Right atrium auricular region (tissue), 2 donors: ENCODE measurements at regions not wholly inside any gene's neighbourhood (a gene's known extent, or its start where the extent isn't known, plus 50 kb on each side); places are given as distances from the start of the nearest gene placed in this dataset.

Source experiments
- DNase-seq: peaks from one replicate; pipeline ENCODE4 v3.0.0-alpha.2; 2019; ENCODE audit warnings: low spot score
- H3K27ac ChIP-seq, 2 donors: fragments of 200-600 bp; sonication (generic); 1 replicate in 1 of 2; 2 replicates in 1 of 2; pipeline ENCODE4 v1.5.1; 2016 to 2019
- H3K27me3 ChIP-seq, 2 donors: fragments of 200-600 bp; sonication (generic); one replicate each; pipeline versions ENCODE4 v1.5.1 to v1.6.0; 2017 to 2019
- H3K36me3 ChIP-seq: fragments of 200-600 bp; sonication (generic); one replicate; pipeline ENCODE4 v1.5.1; 2016
- H3K4me1 ChIP-seq, 2 donors: fragments of 200-600 bp; sonication (generic); one replicate each; pipeline versions ENCODE4 v1.5.1 to v1.6.0; 2017 to 2019
- H3K4me3 ChIP-seq, 2 donors: fragments of 200-600 bp; sonication (generic); 1 replicate in 1 of 2; 2 replicates in 1 of 2; pipeline ENCODE4 v1.5.1; 2017 to 2019; ENCODE audit warnings: mild to moderate bottlenecking in 1 of 2, moderate library complexity in 1 of 2
- H3K9me3 ChIP-seq, 2 donors: fragments of 200-600 bp; sonication (generic); one replicate each; pipeline ENCODE4 v1.5.1; 2019
- TF ChIP-seq, protein P1 (sequence below), 2 donors: fragments of 200-600 bp; sonication (generic); IDR thresholded peaks; one replicate each; pipeline ENCODE4 v1.5.1; 2019; ENCODE audit warnings: antibody characterized with exemption in 2 of 2

- Histone ChIP-seq H3K4me1 (no peaks in the 10 kb centered on the region), H3K9me3 (no peaks in the 10 kb centered on the region), H3K27me3 (no peaks in the 10 kb centered on the region), H3K4me3 (no peak overlapping the region), H3K27ac (no peak overlapping the region), H3K36me3 (no peaks in the 10 kb centered on the region)
- TF ChIP-seq, protein P1, sequence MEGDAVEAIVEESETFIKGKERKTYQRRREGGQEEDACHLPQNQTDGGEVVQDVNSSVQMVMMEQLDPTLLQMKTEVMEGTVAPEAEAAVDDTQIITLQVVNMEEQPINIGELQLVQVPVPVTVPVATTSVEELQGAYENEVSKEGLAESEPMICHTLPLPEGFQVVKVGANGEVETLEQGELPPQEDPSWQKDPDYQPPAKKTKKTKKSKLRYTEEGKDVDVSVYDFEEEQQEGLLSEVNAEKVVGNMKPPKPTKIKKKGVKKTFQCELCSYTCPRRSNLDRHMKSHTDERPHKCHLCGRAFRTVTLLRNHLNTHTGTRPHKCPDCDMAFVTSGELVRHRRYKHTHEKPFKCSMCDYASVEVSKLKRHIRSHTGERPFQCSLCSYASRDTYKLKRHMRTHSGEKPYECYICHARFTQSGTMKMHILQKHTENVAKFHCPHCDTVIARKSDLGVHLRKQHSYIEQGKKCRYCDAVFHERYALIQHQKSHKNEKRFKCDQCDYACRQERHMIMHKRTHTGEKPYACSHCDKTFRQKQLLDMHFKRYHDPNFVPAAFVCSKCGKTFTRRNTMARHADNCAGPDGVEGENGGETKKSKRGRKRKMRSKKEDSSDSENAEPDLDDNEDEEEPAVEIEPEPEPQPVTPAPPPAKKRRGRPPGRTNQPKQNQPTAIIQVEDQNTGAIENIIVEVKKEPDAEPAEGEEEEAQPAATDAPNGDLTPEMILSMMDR (IDR thresholded peaks at IDR 0.05), result no peak
- no peak for DNase-seq
Observed at GRCh38 chr9:104326912-104327311, 177.2 kb upstream of the OR13F1 start.

GRCh38 chr9:104329245-104329644 lies 174.8 kb upstream of the OR13F1 start:
- H3K36me3 ChIP-seq, result no peaks in the 10 kb centered on the region
- no peak overlapping the region for H3K4me3 ChIP-seq
- no peaks in the 10 kb centered on the region for H3K9me3 ChIP-seq
- no peaks in the 10 kb centered on the region for H3K4me1 ChIP-seq
- no peak for DNase-seq
- no peak overlapping the region for H3K27ac ChIP-seq
- TF ChIP-seq, protein P1 (IDR thresholded peaks at IDR 0.05), result no peak
- no peaks in the 10 kb centered on the region for H3K27me3 ChIP-seq

DNA sequence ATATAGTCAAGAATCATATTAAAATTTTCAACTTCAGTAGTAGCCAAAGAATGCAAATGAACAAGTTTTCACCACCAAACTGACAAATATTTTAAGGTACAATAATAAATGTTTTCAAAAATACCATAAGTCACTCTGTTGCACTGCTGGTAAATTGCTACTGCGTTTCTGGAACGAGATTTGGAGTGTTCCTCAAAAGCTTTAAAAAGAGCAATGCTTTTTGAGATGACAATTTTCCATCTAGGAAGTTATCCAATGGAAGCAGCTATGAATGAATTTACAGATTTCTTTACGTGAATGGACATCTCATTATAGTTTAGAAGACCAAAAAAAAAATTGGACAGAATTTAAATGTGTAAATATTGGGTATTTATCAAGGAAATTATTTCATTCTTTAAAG lies 173.2 kb upstream of the OR13F1 start:
- Histone ChIP-seq H3K4me3 (no peak overlapping the region), H3K4me1 (no peaks in the 10 kb centered on the region), H3K9me3 (no peaks in the 10 kb centered on the region), H3K27me3 (no peaks in the 10 kb centered on the region), H3K36me3 (no peaks in the 10 kb centered on the region), H3K27ac (no peak overlapping the region)
- DNase-seq, result no peak
- TF ChIP-seq, protein P1 (IDR thresholded peaks at IDR 0.05), result no peak

DNA sequence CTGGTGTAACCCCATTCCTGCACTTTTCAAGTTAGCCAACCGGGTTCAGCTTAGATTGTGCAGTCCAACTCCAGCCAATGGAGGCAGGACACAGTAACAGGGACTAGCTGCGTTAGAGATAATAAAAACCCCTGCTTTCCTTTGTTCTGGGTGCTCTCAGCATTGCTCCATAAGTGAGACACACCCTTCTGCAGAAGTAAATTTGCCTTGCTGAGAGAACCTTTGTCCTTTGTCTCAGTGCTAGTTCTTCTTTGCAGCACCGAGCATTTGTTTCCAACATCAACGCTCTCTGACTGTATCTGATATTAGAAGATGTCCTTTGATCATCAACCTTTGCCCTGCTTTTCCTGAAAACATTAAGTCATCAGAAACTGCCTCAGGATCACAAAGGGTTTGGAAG lies 169.5 kb upstream of the OR13F1 start:
- H3K4me1 ChIP-seq, result no peaks in the 10 kb centered on the region
- H3K9me3 ChIP-seq, result no peaks in the 10 kb centered on the region
- TF ChIP-seq, protein P1 (IDR thresholded peaks at IDR 0.05), result no peak

DNA sequence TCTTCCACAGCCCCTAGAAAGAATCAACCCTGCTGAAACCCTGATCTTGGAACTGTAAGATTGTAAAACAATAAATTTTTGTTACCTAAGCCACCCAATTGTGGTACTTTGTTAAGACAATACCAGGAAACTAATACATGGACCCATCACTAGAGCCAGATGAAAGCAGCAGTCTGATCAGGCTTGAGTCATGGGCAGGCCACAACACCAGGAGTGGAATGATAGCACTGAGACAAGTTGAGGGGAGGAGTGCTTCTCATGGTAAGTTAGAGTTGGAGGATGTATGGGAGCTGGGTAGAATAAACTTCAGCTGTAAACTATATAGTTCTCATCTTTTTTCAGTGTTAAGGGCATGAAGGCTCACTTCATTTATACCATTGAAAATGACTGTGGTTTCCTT lies 164.4 kb upstream of the OR13F1 start:
- no peak overlapping the region for H3K4me3 ChIP-seq
- no peak for DNase-seq
- TF ChIP-seq, protein P1 (IDR thresholded peaks at IDR 0.05), result no peak
- no peak overlapping the region for H3K27ac ChIP-seq
- no peaks in the 10 kb centered on the region for H3K9me3 ChIP-seq
- no peaks in the 10 kb centered on the region for H3K36me3 ChIP-seq
- no peaks in the 10 kb centered on the region for H3K27me3 ChIP-seq
- no peaks in the 10 kb centered on the region for H3K4me1 ChIP-seq

More for the DNA sequence above, 169.5 kb upstream of the OR13F1 start:
- Histone ChIP-seq H3K4me3 (no peak overlapping the region), H3K36me3 (no peaks in the 10 kb centered on the region), H3K27me3 (no peaks in the 10 kb centered on the region), H3K27ac (no peak overlapping the region)
- no peak for DNase-seq

DNA sequence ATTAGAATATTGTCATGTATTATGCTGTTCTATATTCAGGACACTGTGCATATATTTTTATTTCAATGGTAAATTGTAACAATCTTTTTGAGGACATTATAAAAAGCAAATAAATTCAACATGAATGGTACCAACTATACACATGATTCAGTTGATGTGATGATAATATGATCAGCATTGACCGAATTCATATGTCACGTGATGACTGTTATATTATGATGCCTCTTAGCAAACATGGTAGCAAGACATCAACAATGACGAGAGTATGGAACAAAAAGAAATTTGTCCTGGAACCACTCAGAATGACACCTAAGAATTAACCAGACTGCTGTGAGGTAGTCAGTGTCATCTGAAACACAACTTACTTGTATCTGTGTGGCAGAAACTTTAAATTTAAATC lies 161.5 kb upstream of the OR13F1 start:
- Histone ChIP-seq H3K27ac (no peak overlapping the region), H3K9me3 (no peaks in the 10 kb centered on the region), H3K27me3 (no peaks in the 10 kb centered on the region), H3K4me1 (no peaks in the 10 kb centered on the region), H3K4me3 (no peak overlapping the region), H3K36me3 (no peaks in the 10 kb centered on the region)
- TF ChIP-seq, protein P1 (IDR thresholded peaks at IDR 0.05), result no peak
- no peak for DNase-seq
